HCT116 (cell line): ENCODE measurements at regions not wholly inside any gene's neighbourhood (a gene's known extent, or its start where the extent isn't known, plus 50 kb on each side); places are given as distances from the start of the nearest gene placed in this dataset.

ENCODE experiments used
- ATAC-seq: fragments of 200-7000 bp; cut with Tn5 transposase; 2 replicates; pipeline ENCODE4 v1.9.1; 2020; ENCODE audit warnings: mild to moderate bottlenecking, moderate library complexity
- BruUV-seq: library from RNA; stranded (reverse); fragments of 400-500 nt; replicated peaks from 2 replicates; lab custom pipeline; 2021; lab: Mats Ljungman, UMichigan
- CTCF ChIA-PET: fragments of 300-600 bp; sonication (Branson Sonifier 250); formaldehyde crosslinking; loops from one replicate; lab custom pipeline; 2021; ENCODE audit warnings: antibody characterized with exemption; lab: Charles Lee
- POLR2A ChIA-PET: fragments of 300-600, 350-600 bp; sonication (Branson Sonifier 250); formaldehyde crosslinking; loops from one replicate; lab custom pipeline; 2021; ENCODE audit warnings: antibody characterized with exemption; lab: Charles Lee
- RAD21 ChIA-PET, 2 experiments: fragments of 300-600 bp; sonication (Branson Sonifier 250); formaldehyde crosslinking; loops; one replicate each; lab custom pipeline; 2023; ENCODE audit warnings: low total read pairs in 2 of 2; ENCODE audit not compliant: uncharacterized antibody in 2 of 2, unreplicated experiment in 2 of 2, low non-redundant PET in 1 of 2; lab: Charles Lee
- DNase-seq: peaks from one replicate; pipeline ENCODE4 v3.0.0-alpha.2; 2010; ENCODE audit warnings: low read depth, low spot score
- H2AFZ ChIP-seq: fragments of 200-600 bp; shearing (Covaris generic), sonication (generic); 2 replicates; pipeline ENCODE4 v1.6.1; 2017; ENCODE audit warnings: low read depth, mixed run types, mixed read lengths, antibody characterized with exemption, low read length; ENCODE audit not compliant: poor library complexity, severe bottlenecking
- H3K27ac ChIP-seq: 2 replicates; pipeline ENCODE4 v1.5.1; 2012; ENCODE audit warnings: low read depth, low read length
- H3K27me3 ChIP-seq: fragments of 200-600 bp; sonication (generic); 2 replicates; pipeline ENCODE4 v1.6.1; 2016; ENCODE audit warnings: mixed run types, low read length, mixed read lengths; ENCODE audit not compliant: insufficient read depth
- H3K36me3 ChIP-seq, 2 experiments: fragments of 200-500 bp in 1 of 2; fragments of 200-600 bp in 1 of 2; sonication (Bioruptor generic) in 1 of 2; sonication (generic) in 1 of 2; 2 replicates each; pipeline versions ENCODE4 v1.5.1 to v1.6.1; 2014 to 2016; ENCODE audit warnings: low read length in 2 of 2, inconsistent platforms in 1 of 2, mixed read lengths in 1 of 2, mixed run types in 1 of 2; ENCODE audit not compliant: insufficient read depth in 2 of 2, control insufficient read depth in 1 of 2
- H3K4me1 ChIP-seq, 2 experiments: fragments of 200-600 bp in 1 of 2; sonication (generic) in 1 of 2; 2 replicates each; pipeline versions ENCODE4 v1.5.1 to v1.6.1; 2012 to 2017; ENCODE audit warnings: low read length in 2 of 2, inconsistent platforms in 1 of 2, mild to moderate bottlenecking in 1 of 2, mixed read lengths in 1 of 2, mixed run types in 1 of 2, moderate library complexity in 1 of 2; ENCODE audit not compliant: insufficient read depth in 2 of 2, control insufficient read depth in 1 of 2
- H3K4me2 ChIP-seq: fragments of 200-600 bp; sonication (generic); 2 replicates; pipeline ENCODE4 v1.6.1; 2017; ENCODE audit warnings: mixed run types, low read length, mixed read lengths
- H3K4me3 ChIP-seq, 2 experiments: fragments of 200-600 bp in 1 of 2; sonication (generic) in 1 of 2; replicated peaks in 1 of 2; 2 replicates each; pipeline ENCODE4 v1.5.1; 2011 to 2016; ENCODE audit warnings: low read length in 2 of 2, control low read depth in 1 of 2, low read depth in 1 of 2, mild to moderate bottlenecking in 1 of 2, mixed read lengths in 1 of 2, mixed run types in 1 of 2
- H3K79me2 ChIP-seq: fragments of 200-600 bp; sonication (generic); 2 replicates; pipeline ENCODE4 v1.6.1; 2017; ENCODE audit warnings: mild to moderate bottlenecking, mixed run types, low read length, moderate library complexity, mixed read lengths; ENCODE audit not compliant: insufficient read depth
- H3K9ac ChIP-seq: fragments of 200-600 bp; sonication (generic); 2 replicates; pipeline ENCODE4 v1.6.1; 2016; ENCODE audit warnings: low read length, mixed read lengths
- H3K9me2 ChIP-seq: fragments of 200-600 bp; sonication (generic), shearing (Covaris generic); 2 replicates; pipeline ENCODE4 v1.6.1; 2017; ENCODE audit warnings: mixed run types, mild to moderate bottlenecking, moderate library complexity; ENCODE audit not compliant: insufficient read depth
- H3K9me3 ChIP-seq, 2 experiments: fragments of 200-500 bp in 1 of 2; fragments of 200-600 bp in 1 of 2; sonication (Bioruptor generic) in 1 of 2; sonication (generic) in 1 of 2; 2 replicates each; pipeline ENCODE4 v1.6.1; 2014 to 2017; ENCODE audit warnings: low read length in 2 of 2, mixed read lengths in 2 of 2, inconsistent platforms in 1 of 2, low read depth in 1 of 2, mild to moderate bottlenecking in 1 of 2, mixed run types in 1 of 2, moderate library complexity in 1 of 2; ENCODE audit not compliant: control insufficient read depth in 1 of 2, insufficient read depth in 1 of 2
- H4K20me1 ChIP-seq: fragments of 200-600 bp; sonication (generic), shearing (Covaris generic); 2 replicates; pipeline ENCODE4 v1.6.1; 2017; ENCODE audit warnings: mixed run types, mild to moderate bottlenecking, moderate library complexity; ENCODE audit not compliant: insufficient read depth
- CBX3 ChIP-seq: IDR thresholded peaks from 2 replicates; pipeline ENCODE4 v1.6.1; 2012; ENCODE audit warnings: low read depth
- CEBPB ChIP-seq: IDR thresholded peaks from 2 replicates; pipeline ENCODE4 v1.6.1; 2012; ENCODE audit warnings: low read depth
- EGR1 ChIP-seq: IDR thresholded peaks from 2 replicates; pipeline ENCODE4 v1.6.1; 2012; ENCODE audit warnings: low read depth
- EZH2 ChIP-seq: fragments of 200-600 bp; sonication (generic); IDR thresholded peaks from 2 replicates; pipeline ENCODE4 v1.6.1; 2017; ENCODE audit warnings: antibody characterized with exemption, mixed run types
- EZH2phosphoT487 ChIP-seq: fragments of 200-600 bp; IDR thresholded peaks from 2 replicates; pipeline ENCODE4 v1.6.1; 2018; ENCODE audit warnings: antibody characterized with exemption, borderline replicate concordance
- RAD21 ChIP-seq: IDR thresholded peaks from 2 replicates; pipeline ENCODE4 v1.6.1; 2012; ENCODE audit warnings: low read depth, mild to moderate bottlenecking
- SIN3A ChIP-seq: IDR thresholded peaks from 2 replicates; pipeline ENCODE4 v1.6.1; 2012; ENCODE audit warnings: low read depth
- SRF ChIP-seq: IDR thresholded peaks from 2 replicates; pipeline ENCODE4 v1.6.1; 2012; ENCODE audit warnings: low read depth
- TCF7L2 ChIP-seq: IDR thresholded peaks from 2 replicates; pipeline ENCODE4 v1.7.0; 2011; ENCODE audit warnings: borderline replicate concordance, inconsistent platforms; ENCODE audit not compliant: insufficient read depth, insufficient read length; ENCODE audit errors: extremely low read depth
- YY1 ChIP-seq: IDR thresholded peaks from 2 replicates; pipeline ENCODE4 v1.6.1; 2011; ENCODE audit warnings: low read length, low read depth, moderate library complexity, mild to moderate bottlenecking; ENCODE audit not compliant: insufficient replicate concordance; ENCODE audit errors: extremely low read depth
- intact Hi-C: fragments of 100-400 bp; cut with micrococcal nuclease; formaldehyde crosslinking; loops from 2 replicates; pipeline ENCODE4 v1.10.0; 2022
- TF ChIP-seq, protein P1 (sequence below): IDR thresholded peaks from 2 replicates; pipeline ENCODE4 v1.6.1; 2012
- TF ChIP-seq, protein P2 (sequence below), 3 experiments: fragments of 200-600 bp in 1 of 3; sonication (generic) in 1 of 3; IDR thresholded peaks in 2 of 3; conservative IDR thresholded peaks in 1 of 3; 2 replicates each; pipeline ENCODE4 v1.5.1; 2012 to 2017; ENCODE audit warnings: low read depth in 2 of 3, low read length in 2 of 3, antibody characterized with exemption in 1 of 3, borderline replicate concordance in 1 of 3, control low read depth in 1 of 3, mild to moderate bottlenecking in 1 of 3, mixed read lengths in 1 of 3, mixed run types in 1 of 3, moderate library complexity in 1 of 3; ENCODE audit not compliant: insufficient read depth in 1 of 3
- TF ChIP-seq, protein P3 (sequence below): IDR thresholded peaks from 2 replicates; pipeline ENCODE4 v1.6.1; 2012
- TF ChIP-seq, protein P4 (sequence below): IDR thresholded peaks from 2 replicates; pipeline ENCODE4 v1.6.1; 2012; ENCODE audit warnings: low read depth

DNA sequence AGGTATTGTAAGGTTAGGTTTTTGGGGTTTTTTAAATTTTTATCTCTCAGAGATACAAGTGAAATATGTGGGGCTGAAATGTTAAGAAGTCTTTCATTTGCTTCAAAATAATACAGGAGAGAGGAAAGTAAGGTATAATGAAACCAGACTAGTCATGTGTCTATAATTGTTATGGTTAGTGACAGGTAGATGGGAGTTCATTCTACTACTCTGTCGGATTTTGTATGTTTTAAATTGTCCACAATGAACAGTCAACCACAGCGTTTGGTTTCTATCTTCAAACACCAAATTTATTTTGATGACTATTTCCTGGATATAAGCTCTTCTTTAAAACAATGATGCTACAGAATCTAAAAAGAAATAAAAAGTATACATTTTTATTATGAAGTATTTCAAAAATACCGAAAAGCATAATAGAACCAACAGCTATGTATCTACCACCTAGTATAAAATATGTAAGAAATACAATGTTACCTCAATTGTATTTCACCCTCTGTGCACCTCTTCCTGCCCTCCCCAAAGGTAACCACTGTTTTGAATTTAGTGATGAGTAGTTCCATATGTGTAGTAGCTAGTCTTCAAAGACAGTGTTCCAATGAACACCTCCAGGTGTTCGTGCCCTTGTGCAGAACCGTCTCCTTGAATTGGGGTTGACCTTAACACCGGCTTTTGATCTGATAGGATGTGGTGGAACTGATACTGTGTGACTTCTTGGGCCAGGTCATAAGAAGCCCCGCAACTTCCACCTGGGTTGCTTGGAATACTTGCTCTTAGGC lies 74.8 kb upstream of the CDK1 start (continued):
- TF ChIP-seq, protein P1, sequence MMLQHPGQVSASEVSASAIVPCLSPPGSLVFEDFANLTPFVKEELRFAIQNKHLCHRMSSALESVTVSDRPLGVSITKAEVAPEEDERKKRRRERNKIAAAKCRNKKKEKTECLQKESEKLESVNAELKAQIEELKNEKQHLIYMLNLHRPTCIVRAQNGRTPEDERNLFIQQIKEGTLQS, result no peak
- TF ChIP-seq, protein P2, sequence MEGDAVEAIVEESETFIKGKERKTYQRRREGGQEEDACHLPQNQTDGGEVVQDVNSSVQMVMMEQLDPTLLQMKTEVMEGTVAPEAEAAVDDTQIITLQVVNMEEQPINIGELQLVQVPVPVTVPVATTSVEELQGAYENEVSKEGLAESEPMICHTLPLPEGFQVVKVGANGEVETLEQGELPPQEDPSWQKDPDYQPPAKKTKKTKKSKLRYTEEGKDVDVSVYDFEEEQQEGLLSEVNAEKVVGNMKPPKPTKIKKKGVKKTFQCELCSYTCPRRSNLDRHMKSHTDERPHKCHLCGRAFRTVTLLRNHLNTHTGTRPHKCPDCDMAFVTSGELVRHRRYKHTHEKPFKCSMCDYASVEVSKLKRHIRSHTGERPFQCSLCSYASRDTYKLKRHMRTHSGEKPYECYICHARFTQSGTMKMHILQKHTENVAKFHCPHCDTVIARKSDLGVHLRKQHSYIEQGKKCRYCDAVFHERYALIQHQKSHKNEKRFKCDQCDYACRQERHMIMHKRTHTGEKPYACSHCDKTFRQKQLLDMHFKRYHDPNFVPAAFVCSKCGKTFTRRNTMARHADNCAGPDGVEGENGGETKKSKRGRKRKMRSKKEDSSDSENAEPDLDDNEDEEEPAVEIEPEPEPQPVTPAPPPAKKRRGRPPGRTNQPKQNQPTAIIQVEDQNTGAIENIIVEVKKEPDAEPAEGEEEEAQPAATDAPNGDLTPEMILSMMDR (IDR thresholded peaks at IDR 0.05 in 2 of 3, conservative IDR thresholded peaks at IDR 0.05 in 1 of 3; ENCODE audit: borderline replicate concordance in 1 of 3, insufficient read depth in 1 of 3, low read depth in 2 of 3, low read length in 2 of 3), result no peak
- no peak for TF ChIP-seq SIN3A
- TF ChIP-seq, all 23 proteins: peak for 0

DNA sequence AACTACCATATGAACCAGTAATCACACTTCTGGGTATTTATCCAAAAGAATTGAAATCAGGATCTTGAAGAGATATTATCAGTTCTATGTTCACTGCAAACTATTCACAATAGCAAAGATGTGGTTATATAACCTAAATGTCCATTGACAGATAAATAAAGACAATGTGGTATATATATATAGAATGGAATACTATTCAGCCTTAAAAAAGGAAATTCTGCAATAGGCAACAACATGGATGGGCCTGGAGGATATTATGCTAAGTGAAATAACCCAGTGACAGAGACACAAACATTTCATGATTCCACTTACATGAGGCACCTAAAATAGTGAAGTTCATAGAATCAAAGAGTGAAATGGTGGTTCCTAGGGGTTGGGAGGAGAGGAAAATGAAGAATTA lies 90.6 kb upstream of the CDK1 start:
- H3K9me2 ChIP-seq, result no peaks in the 10 kb centered on the region
- ChIA-PET POLR2A (no interaction called here), CTCF (no interaction called here), RAD21 (no interaction called here)
- intact Hi-C loops, result no loop called here
- H3K9ac ChIP-seq, result no peak overlapping the region
- no peaks in the 10 kb centered on the region for H3K79me2 ChIP-seq
- no peak overlapping the region for H2AFZ ChIP-seq
- H3K36me3 ChIP-seq, result no peaks in the 10 kb centered on the region
- H3K4me3 ChIP-seq, result no peak overlapping the region
- H3K4me1 ChIP-seq, result no peaks in the 10 kb centered on the region
- H3K27ac ChIP-seq, result no peak overlapping the region
- H3K9me3 ChIP-seq, result no peaks in the 10 kb centered on the region
- no peaks in the 10 kb centered on the region for H4K20me1 ChIP-seq
- H3K27me3 ChIP-seq, result no peaks in the 10 kb centered on the region
- no peak for DNase-seq
- no peak overlapping the region for H3K4me2 ChIP-seq
- ATAC-seq, result no peak
- BruUV-seq, result no TSS peak
- TF ChIP-seq SRF, result no peak
- no peak for TF ChIP-seq EZH2
- no peak for TF ChIP-seq CBX3
- TF ChIP-seq, protein P2 (IDR thresholded peaks at IDR 0.05 in 2 of 3, conservative IDR thresholded peaks at IDR 0.05 in 1 of 3; ENCODE audit: borderline replicate concordance in 1 of 3, insufficient read depth in 1 of 3, low read depth in 2 of 3, low read length in 2 of 3), result no peak
- TF ChIP-seq EZH2phosphoT487, result no peak
- TF ChIP-seq SIN3A, result no peak
- TF ChIP-seq RAD21, result no peak
- TF ChIP-seq, protein P3, sequence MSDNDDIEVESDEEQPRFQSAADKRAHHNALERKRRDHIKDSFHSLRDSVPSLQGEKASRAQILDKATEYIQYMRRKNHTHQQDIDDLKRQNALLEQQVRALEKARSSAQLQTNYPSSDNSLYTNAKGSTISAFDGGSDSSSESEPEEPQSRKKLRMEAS, result no peak
- TF ChIP-seq, protein P1, result no peak
- TF ChIP-seq, protein P4, sequence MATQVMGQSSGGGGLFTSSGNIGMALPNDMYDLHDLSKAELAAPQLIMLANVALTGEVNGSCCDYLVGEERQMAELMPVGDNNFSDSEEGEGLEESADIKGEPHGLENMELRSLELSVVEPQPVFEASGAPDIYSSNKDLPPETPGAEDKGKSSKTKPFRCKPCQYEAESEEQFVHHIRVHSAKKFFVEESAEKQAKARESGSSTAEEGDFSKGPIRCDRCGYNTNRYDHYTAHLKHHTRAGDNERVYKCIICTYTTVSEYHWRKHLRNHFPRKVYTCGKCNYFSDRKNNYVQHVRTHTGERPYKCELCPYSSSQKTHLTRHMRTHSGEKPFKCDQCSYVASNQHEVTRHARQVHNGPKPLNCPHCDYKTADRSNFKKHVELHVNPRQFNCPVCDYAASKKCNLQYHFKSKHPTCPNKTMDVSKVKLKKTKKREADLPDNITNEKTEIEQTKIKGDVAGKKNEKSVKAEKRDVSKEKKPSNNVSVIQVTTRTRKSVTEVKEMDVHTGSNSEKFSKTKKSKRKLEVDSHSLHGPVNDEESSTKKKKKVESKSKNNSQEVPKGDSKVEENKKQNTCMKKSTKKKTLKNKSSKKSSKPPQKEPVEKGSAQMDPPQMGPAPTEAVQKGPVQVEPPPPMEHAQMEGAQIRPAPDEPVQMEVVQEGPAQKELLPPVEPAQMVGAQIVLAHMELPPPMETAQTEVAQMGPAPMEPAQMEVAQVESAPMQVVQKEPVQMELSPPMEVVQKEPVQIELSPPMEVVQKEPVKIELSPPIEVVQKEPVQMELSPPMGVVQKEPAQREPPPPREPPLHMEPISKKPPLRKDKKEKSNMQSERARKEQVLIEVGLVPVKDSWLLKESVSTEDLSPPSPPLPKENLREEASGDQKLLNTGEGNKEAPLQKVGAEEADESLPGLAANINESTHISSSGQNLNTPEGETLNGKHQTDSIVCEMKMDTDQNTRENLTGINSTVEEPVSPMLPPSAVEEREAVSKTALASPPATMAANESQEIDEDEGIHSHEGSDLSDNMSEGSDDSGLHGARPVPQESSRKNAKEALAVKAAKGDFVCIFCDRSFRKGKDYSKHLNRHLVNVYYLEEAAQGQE, result no peak
- no peak for TF ChIP-seq EGR1
- TF ChIP-seq YY1, result no peak
- TF ChIP-seq CEBPB, result no peak
- no peak for TF ChIP-seq TCF7L2
